DMS53 (cell line): ENCODE measurements at regions not wholly inside any gene's neighbourhood (a gene's known extent, or its start where the extent isn't known, plus 50 kb on each side); places are given as distances from the start of the nearest gene placed in this dataset.

Experiments used
- DNase-seq: peaks from one replicate; lab custom pipeline; 2025; lab: John Stamatoyannopoulos, UW

DNA sequence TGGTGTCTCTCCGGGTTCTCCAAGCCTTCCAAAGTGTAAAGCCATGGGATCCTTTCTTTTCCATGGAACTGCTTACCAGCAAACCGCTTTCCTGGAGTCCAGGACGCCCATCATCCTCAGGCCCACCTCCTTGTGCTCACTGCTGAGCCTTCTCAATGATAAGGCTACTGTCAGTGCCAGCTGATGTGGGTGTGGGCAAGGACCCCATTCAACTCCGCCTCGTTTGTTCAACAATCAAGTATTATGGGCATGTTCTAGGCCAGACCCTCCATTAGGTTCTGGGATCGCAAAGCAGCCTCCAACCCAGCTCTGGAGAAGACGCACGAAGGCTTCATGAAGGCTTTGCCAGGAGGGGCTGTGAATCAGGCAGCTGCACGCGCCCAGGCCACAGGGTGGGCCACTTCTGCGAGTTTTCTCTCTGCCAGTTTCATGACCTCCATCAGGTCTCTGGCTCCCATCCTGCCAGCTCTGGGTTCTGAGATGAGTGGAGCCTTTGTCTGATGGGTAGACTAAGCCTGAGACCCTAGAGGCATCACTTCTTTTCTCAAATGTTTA, 177.1 kb downstream of the MRPL14 start:
- no peak for DNase-seq

DNA sequence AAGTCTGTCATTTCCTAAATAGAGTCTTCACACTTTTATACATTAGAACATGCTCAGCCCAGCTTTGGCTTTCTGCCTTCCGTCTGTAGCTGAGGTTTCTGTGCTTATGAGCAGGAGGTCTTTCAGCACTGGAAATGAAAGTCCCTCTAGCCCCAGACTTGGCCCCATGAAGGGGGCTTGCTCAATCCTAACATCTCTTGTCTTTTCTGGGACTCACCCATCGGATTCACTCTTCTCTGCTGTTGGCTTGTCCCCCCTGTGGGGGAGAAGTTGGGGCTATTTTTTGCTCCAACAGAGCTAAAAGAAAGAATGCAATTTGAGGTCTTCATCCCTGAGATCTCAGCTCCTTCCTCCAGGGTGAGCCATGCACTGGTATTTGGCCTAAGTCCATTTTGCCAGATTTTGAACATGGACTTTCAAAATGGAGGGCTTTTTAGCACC, 177.7 kb downstream of the MRPL14 start:
- no peak for DNase-seq

DNA sequence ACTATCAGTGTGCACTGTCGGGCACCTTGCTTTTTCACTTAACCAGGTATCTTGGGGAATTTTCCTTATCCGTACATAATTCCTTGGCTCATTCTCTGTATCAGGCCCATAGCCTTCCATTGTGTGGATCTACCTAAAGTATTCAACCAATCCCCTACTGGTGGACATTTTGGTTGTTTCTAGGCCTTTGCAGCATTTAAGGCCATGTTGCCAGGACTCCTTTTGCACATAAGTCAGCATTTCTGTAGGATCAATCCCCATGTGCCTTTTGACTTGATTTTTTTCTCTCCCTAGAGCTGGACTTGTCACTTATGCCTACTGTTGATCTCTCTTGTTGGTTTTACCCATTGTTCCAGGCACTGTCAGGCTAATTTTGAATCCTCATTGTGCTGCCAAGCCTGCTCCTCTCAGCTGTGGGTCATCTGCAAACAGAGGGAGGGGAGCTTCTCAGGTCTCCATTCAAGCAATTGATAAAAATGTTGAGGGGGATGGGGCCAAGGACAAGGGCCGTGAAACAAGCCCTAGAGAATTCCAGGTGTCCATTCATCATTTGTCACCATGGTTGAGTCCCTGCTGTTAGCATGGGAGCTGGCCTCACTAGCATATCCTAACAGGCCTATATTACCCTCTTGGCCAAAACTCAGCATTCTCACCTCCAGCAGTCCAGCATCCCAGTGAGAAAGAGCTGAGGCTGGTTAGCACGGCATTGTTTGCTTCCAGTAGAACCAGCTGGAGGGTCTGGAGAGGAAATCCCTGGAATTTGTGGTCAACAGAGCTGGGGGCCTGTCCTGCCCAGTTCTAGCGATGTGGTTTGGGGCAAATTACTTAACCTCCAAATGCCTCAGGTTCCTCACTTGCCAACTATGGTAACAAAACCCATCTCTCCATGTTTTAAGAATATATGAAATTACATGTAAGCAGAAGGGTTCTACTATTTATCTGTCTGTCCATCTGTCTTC, 178.4 kb downstream of the MRPL14 start:
- no peak for DNase-seq

DNA sequence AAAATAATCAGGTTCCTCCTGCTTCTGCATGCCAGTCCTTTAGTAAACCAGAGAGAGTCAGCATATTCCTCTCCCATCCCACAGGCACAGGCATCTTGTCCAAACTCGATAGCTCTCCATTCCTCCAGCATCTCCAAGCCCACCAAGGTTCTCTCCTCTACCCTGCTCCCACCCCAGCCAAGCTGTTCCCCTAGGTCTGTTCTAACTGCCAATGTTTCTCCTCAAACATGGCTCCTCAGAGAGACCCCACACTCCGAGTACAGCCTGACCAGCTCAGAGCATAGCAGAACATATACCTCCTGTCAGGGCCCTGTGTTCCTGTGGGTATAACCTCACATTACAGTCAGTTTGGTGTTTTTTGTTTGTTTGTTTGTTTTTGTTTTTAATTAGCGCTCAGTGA, 177.8 kb downstream of the VEGFA start:
- no peak for DNase-seq

DNA sequence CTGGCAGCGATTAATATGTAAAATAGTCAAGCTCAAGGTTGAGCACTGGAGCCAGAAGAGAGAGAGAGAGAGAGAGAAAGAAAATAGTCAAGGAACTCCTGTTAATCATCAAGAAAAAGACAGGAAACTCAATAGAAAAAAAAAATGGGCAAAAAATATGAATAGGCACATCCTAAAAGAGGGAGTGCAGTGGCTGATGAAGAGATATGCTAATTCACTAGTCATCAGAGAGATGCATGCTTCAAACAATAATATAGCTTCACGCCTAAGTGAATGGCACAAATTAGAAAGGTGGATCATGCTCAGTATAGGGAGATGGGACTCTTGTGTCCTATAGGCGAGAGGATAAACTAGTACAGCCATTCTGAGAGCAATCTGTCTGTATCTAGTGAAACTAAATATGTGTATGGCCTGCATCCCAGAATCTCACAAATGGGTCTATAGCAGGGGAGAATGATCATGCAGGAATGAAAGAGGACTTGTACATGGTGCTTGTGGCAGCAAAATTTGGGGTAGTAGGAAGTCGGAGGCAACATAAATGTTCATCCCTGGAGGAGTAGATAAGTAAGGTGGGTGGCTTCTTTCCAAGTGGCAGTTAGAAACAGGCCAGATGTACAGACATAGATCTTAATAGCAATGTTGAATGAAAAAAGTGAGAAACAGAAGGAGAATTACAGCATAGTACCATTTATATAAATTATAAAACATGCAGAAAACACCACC, 176.8 kb downstream of the VEGFA start:
- no peak for DNase-seq

DNA sequence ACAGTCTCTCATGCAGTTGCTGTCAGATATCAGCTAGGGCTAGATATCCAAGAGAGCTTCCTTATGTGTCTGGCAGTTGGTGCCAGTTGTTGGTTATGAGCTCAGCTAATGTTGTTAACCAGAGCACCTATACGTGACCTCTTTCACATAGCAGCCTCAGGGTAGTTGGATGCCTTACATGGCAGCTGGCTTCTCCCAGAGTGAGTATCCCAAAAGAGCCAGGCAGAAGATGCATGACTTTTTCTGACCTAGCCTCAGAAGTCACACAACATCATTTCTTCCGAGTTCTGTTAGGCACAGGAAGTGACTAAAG, 175.7 kb downstream of the VEGFA start:
- no peak for DNase-seq

DNA sequence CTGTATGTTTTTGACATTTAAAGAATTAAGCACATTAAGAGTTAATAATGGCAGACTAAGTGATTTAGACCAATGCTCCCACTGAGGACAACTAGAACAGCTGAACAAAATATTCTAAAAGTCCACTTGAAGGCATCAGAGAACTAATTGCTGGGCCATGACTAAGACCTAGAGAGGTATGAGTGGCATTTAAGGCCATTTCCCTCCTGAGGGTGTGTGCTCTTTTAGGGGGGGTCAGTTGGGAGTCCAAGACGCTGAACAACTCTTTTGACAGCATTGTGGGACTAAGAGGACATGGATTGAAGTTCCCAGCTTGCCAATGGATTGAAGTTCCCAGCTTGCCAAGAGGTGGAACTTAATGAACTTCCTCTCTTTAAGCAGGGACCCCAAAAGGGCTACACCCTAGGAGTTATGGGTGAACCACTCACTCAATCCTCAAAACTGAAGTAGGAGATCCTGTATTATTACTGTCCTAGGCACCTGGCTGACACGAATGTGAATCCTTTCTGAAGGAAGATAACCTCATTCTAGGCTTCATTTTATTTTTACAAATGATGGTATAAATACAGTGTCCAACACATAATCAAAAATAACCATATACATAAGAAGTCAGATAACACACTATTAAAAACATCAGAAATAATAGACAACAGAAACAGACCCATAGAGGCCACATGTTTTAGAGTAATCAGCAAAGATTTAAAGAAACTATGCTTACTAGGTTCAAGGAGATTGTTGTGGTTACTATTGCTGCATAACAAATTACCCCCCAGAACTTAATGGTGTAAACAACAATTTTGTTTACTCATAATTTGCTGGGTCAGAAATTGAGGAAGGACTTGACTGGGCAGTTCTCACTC, 175.1 kb downstream of the VEGFA start:
- DNase-seq: no peak

DNA sequence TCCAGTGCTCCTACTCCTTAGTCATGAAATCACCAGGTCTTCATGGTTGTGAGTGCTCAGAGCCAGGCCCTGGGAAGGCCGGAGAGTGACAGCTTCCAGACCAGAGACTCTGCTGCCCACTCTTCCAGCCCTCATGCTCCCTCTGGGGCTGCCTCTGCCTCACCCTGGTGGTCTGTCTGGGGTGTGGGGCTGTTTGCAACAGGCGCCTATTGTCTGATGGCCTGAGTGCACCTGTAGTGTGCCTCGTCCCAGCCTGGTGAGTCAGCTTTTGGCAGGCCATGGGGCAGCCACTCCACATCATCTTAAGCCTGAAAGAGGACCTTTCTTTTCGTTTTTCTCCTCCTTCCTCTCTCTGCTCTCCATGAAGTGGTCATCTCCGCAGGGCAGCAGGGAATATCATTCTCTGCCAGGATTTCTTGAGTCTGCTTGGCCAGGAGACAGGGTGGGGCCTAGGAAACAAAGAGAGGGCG, 173.8 kb downstream of the VEGFA start:
- DNase-seq: peak; percentile 17

DNA sequence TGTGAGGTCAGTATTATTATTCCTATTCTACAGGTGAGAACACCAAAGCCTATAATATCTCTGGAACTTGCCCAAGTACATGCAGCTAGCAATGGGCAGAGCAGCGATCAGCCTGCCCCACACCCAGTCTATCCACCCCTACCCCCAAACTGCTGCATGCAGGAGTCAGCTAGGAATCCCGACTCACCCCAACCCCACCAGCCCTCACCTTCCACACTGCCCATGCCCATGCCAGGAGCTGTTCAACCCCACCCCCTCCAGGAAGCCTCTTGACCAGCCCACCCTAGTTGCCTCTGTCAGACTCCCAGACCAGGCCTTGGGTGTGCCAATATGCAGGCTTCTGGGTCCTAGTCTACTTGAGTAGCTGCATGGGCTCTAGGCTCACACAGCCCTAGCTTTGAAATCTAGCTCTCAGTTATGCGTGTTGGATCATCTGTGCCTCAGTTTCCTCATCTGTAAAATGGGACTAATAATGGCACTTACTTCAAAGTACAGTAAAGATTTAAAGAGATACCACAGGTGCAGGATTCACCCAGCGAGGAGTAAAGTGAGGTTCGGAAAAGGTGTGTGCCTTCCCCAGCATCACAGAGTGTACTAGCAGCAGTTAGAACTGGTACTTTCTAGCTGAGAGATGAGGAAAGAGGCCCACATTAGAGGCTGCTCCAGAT, 173.2 kb downstream of the VEGFA start:
- no peak for DNase-seq

DNA sequence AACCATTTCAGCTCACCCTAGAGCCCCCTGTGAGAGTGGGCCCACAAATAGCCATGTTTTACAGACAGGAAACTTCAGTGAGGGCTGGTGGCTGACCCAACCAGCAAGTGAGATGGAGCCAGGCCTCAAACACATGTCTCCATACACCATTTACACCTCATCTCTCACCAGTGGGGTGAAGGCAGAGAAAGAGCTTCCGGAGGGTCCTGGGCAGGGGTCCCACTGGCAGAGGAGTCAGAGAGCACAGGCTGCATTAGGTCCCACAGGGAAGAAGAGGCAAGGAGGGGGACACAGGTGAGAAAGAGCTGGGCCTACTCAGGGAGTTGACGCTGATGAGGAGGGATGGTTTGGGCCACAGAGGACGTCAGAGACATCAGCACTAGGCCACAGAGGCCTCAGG, 172.6 kb downstream of the VEGFA start:
- DNase-seq: no peak

DNA sequence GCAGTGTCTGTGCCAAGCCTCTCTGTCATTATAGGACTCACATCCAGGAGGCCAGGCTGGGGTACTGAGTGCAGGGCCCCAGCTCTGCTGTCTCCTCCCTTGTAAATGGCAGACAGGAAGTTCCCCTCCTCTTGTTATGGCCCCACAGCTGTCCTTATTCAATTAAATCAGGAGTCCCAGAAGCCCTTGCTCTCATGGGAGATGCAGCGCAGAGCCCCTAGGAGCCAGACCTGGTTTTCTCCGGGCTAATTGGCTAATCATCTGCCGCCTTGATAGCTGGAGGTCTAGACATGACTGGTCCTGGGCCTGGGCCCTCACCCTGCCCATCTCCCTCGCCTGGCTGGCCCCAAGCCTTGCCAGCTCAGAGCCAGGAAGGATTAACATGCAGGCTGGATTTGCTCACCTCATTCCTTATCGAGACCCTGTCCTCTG, 172.0 kb downstream of the VEGFA start:
- no peak for DNase-seq

DNA sequence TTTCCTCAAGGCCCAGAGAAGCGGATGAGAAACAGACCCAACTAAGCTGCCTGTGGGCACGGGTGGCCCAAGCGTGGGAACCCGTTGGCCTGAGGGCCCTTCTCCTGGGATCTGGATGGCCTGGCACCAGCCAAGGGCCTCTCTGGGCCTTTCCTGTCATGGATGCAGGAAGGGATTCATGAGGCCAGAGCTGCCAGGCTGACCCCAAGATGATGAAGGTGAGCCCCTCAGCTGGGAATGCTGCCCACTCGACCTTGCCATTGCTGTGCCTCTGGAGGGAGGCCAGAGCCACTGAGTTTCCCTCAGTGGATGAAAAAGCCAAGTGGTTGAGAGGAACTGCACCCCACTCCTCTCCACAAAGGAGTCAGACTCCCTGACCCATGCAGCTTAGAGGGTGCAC, 171.2 kb downstream of the VEGFA start:
- no peak for DNase-seq

DNA sequence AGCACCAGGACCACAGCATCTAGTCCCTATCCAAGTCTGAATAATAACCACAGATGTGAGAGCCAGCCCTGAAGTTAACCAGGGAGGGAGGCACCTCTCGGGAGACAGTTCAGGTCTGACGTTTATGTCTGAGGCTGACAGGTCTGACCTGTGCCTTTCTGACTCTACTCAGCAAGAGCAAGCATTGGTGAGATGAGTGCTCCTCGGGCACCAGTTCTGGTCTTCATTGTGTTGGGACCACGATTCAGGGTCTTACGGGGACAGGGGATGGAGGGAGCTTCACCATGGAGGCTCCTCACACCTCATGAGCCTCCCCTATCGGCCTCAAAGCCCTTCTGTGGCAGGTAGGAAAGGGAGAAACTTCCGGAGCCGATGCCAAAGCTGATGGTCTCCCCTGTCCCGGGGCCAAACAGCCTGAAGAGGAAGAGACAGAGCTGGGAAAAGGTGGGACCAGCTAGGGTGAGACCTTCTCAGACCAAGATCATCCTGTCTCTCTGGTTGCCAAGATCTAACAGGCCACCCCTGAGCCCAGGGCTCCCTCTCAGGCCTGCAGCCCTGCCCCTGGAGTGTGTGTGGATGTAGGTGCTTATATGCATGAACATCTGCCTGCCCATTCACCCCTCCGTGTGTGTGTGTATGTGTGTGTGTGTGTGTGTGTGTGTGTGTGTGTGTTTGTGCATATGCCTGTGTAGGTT, 170.5 kb downstream of the VEGFA start:
- DNase-seq: no peak

DNA sequence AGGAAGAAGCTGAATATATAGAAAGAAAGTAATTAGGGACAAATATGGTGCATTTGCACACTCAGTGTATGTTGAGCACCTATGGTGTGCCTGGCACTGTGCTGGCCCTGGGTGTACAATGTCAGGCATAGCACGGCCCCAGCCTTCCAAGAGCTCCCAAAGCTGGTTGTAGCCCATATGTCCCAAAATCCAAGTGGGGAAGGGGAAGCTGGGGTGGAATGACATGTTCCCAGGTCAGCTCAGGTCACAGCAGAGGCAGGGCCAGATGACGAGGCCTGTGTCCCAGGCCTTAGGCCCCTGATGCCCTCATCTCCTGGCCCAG, 170.0 kb downstream of the VEGFA start:
- DNase-seq: no peak

DNA sequence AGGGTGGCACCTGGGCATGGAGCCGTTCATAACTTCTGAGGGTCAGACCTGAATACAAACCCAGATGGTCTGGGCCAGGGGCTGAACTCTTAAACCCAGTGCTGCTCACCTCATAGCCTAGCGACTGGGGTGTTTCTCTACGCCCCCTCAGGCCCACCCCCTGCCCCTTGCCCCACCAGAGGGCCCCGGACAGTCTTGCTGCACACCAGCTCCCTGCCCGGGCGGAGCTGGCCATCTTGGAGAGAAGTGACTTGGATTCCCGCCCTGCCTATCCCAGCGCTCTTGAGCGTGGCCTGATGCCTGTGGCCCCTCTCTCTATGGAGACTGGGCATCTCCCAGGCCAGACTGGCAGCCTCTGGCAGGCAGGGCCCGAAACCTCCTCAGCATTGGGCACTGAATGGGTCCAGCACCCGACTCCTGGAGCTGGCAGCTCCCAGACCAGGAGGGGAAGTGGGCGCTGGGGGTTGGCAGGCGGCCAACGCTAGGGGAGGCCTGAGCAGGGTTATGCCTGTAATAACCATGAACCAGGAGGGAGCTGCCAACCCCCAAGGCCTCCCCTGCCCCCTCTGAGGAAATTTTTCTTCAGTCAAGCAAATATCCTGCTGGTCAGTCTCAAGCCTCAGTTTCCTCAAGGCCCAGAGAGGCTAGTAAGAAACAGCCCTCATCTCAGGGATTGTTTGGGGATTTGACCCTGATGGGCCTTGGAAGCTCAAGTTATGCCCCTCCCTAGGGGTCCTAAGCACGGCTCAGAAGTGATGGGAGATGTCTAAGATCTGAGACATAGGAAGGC, 169.5 kb downstream of the VEGFA start:
- no peak for DNase-seq

DNA sequence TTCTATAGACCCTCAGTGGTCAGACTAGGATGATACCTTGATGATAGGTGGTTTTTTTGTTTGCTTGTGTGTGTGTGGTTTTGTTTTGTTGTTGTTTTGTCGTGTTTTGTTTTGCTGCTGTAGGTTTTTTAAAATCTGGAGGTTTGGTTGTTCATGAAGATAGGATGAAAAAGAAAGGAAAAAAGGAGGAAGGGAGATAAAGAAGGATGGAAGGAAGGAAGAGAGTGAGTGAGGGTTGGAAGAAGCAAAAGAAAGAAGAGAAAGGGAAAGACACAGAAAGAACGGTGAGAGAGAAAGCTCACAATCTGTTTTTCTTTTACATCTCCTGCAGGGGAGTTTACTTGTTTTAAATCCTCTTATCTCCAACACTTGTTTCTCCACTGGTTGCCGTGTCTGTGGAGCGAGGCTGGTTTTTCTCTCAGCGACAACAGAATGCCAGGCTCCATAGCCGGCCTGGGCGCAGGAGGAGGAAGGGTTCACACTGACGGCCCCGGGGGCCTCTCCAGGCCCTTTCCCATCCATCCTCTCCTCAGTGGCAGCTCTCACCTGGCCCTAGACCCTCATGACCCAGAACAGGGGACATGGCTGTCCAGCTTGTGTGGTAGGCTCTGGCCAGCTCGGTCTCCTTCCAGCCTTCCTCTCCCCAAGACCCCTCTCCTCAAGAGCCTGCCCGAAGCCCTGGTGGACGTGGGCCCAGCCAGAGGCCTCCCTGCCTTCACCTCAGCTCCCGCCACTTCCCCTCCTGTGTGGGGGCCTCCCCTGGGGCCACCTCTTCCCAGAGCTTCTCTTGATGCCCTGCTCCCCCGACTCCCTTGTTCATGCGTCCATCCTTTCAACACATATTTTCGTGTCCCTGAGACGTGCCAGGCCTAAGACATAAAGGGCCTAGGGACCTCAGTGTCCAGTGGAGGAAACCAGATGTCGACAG, 168.4 kb downstream of the VEGFA start:
- no peak for DNase-seq

DNA sequence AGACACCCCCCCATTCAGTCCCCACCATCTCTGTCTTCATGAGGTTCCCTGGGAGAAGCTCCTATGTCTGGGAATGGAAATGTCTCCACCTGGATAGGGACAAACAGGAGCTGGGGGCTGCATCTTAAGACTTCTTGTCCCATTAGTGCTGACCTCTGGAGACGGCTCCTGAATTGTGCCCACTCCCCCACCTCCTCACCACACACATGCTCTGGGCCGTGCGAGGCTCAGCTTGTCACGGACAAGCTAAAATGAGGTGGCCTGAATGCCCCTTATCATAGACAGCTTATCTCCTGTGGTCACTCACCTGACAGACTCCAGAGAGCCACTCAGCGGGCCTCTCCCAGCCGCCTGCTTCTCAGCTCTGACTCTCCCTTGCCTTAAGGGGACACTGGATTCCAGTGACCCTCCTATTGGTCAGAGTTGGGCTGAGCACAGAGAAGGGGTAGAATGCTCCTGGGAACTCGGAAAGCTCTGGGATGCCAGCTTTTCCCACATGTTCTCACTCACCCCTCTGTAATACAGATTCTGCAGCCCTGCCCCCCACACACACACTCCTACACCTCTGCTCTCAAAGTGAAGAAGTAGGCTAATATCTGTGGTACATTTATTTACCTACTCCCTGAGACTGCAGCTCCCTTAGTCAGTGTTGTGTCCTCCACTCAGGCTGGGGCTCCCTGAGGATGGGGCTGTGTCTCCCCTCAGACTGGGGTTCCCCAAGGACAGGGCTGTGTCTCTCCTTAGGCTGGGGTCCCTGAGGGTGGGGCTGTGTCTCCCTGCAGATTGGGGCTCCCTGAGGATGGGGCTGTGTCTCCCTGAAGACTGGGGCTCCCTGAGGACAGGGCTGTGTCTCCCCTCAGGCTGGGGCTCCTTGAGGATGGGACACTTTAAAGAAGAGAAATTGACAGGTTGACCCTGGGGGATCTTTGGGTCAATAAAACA, 167.5 kb downstream of the VEGFA start:
- no peak for DNase-seq

DNA sequence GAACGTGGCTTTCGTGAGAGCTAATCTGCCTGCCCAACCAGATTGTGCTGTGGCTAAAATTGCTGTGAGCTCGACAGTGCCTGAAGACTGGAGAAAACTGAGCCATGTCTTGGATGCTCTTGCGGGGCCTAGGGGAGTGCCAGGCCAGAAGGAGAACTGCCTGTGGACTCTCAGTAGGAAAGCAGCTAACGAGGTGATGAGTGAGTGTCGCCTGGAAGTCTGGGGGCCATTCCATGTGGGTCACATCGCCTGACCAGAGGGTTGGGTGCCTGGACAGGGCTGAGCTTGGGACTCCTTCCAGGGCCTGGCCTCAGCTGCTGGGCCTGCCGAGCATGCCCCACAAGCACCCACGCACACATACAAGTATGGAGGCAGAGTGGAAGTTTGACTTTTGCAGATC, 166.5 kb downstream of the VEGFA start:
- no peak for DNase-seq
